HG02870 (cell line): ENCODE measurements at regions not wholly inside any gene's neighbourhood (a gene's known extent, or its start where the extent isn't known, plus 50 kb on each side); places are given as distances from the start of the nearest gene placed in this dataset.

Experiments used
- ATAC-seq: cut with Tn5 transposase; IDR thresholded peaks from one replicate; pipeline ENCODE4 v1.9.1; 2021; ENCODE audit warnings: mild to moderate bottlenecking, moderate library complexity; ENCODE audit not compliant: unreplicated experiment

DNA sequence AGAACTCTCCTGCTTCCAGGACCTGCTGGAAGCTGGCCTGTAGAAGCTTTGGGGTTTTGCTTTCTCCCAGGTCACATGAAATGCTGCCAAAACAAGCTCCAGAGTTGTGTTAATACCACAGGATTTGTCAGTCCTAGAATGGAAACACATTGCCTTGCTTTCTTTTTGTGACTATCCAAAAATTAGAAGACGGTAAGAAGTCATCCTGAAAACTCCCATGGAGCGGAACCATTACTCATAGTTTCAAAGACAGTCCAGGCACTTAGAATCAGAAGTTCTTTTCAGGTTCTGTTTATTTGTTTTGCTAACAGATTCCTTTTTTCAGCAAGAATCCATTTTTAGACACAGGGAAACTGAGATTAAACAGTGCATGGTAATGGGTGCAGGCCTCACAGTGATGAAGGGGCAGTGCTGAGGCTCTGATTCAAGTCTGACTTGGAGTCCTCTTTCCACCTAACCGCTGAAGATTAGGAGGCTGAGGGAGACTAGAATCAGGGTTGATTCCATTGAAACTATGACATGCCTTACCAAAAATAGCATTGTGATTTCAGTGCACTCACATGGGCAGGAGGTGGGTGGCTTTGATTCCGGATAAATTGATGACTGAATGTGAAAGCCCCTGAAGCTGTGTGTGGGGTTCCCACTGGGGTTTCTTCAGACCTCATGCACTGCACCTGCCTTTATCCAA is 72.2 kb upstream of the NAA20 start:
- ATAC-seq, result peak; percentile 41

GRCh38 chr20:19945732-19946670 is 71.2 kb upstream of the NAA20 start:
- ATAC-seq, result no peak

GRCh38 chr20:19947611-19948264 is 69.4 kb upstream of the NAA20 start:
- peak; percentile 75 for ATAC-seq

GRCh38 chr20:19949195-19949867 is 67.8 kb upstream of the NAA20 start:
- no peak for ATAC-seq

GRCh38 chr20:19950042-19950441 is 67.1 kb upstream of the NAA20 start:
- ATAC-seq, result no peak

- ATAC-seq, result no peak
Measured at GRCh38 chr20:19952392-19952791, 64.8 kb upstream of the NAA20 start.

GRCh38 chr20:19953606-19954005 is 63.6 kb upstream of the NAA20 start:
- ATAC-seq, result no peak

GRCh38 chr20:19956976-19957375 is 60.2 kb upstream of the NAA20 start:
- ATAC-seq, result no peak

DNA sequence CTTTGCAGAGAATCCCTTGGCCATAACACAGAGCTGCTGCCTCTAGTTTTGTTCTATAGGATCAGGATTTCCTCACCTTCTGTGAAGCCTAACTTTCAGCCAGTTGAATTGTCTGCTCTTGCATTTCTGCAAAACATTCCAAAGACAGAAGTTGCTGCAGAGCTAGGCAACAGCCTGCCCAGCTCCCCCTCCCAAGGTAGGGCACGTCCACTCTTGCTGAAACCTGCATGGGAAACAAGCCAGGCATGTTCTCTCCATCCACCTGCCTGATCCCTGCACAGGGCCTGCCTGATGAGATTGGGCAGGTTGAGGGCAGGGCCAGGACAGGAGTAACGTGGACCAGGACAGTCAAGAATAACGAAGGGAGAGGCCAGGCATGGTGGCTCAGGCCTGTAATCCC is 58.9 kb upstream of the NAA20 start:
- no peak for ATAC-seq

- ATAC-seq, result no peak
Measured at GRCh38 chr20:19958928-19959327, 58.2 kb upstream of the NAA20 start.

DNA sequence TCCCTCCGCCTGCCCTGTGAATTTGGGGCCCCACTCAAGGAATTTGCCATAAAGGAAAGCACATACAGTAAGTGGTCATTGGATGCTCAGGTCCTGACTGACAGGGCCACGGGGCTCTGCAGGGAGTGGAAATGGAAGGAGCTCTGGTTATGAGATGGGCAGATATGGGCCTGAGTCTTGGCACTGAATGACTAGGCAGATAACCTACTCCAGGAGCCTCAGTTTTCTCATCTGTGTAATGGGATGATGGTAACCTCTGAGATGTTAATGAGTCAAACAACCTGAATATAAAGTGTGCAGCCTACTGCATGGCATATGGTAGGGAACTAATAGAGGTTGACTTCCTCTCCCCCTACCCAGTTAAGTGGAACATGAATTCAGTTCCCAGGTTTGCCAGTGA is 56.4 kb upstream of the NAA20 start:
- ATAC-seq, result no peak

DNA sequence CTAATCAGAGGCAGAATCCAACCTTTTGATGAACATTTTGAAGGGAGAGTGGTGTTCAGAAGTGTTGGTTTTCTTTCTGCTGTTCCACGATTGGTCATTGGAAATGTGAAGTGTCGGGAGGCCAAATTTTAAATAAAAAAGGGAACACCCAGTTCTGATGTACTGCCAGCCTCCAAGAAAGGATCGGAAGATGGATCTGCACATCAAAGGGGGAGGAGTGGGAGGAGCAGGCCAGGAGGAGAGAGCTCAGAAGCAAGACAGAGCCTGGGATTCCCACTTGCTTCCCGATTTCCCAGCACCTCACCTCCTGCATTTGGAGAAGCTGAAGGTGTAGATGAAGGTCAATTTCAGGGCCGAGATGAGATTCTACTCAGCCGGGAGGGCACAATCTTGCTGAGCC is 55.9 kb upstream of the NAA20 start:
- no peak for ATAC-seq

DNA sequence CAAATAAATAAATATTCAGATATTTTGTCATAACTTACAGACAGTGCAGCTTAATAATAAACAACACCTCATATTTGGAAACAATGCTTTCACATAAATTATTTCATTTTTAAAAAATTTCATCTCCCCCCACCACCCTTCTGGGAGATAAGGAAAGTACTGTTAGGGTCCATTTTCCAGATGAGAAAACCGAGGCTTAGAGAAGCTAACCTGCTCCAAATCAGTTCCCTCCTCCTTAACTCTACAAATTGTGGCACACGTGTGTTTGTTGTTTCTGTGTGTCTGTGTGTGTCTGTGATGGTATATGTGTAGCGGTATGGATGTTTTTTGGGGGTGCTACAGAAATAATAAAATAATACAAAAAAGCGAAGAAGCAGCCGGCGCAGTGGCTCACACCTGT is 54.2 kb upstream of the NAA20 start:
- no peak for ATAC-seq

DNA sequence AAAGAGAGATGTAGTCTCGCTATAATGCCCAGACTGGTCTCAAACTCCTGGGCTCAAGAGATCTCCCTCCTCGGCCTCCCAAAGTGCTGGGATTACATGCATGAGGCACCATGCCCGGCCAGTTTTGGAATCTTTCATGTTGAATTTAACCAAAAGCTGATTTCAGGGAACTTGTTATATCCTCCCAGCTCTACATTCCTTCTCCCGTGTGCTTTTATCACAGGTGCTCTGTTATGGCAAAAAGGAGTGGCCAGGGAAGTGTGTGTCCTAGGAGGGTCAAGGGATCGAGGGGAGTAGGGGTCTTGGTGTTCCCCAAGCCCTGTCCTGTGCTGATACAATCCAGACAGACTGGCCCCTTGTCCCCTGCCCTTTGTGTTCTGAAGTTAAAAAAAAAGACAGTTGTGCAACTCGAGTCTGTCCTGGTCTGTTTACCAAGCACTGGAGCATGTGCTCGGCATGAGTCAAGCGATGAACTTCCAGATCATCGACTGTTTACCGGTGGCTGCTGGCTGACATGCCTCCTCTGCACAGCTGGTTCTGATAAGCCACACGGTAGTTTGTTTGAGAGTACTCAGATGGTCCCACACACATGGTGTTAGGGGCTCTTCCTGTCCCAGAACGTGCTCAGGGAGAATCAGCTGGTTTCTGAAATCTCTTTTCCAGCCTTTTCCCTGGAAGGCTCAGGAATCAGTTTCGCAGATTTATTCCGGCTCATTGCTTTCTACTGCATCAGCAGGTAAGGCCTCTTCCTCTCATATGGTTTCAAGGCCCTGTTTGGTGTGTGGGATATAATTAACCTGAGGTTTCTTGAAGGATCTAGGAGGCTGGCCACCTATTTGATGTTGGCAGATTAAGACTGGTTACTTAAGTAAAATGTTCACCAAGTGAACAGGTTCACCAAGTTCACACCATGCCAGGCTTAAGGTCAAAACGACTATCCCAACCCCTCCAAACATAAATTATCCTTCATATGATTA is 52.6 kb upstream of the NAA20 start:
- ATAC-seq, result no peak

DNA sequence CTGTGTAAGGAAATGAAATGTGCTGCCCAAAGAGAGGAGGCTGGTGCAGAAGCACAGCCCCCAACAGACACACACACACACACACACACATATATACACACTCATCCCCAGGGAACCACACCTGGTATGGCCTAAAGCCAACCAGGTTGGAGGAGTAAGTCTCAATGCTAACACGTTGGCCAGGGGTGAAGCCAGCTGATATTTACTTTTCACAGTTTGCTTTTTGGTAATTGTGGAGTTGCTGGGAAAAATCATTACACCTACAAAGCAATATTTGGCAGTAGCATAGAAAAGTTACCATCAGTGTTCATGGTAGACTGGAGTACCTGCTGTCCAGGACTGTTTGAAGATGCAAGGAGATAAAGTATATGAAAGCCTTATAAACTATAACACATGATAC is 50.3 kb upstream of the NAA20 start:
- ATAC-seq, result no peak
